K562 (cell line): ENCODE measurements at regions not wholly inside any gene's neighbourhood (a gene's known extent, or its start where the extent isn't known, plus 50 kb on each side); places are given as distances from the start of the nearest gene placed in this dataset. TPM values are rescaled to one million over a fixed set of nuclear protein-coding genes. Genes with fewer than 3 reads are reported as not detected.

Experiments
- C11orf30 ChIP-seq: fragments of 450-650 bp; IDR thresholded peaks from 2 replicates; pipeline ENCODE4 v1.6.1; 2016; ENCODE audit warnings: low read depth, mild to moderate bottlenecking
- DEAF1 ChIP-seq: fragments of 450-650 bp; formaldehyde crosslinking; IDR thresholded peaks from 2 replicates; pipeline ENCODE4 v1.4.0; 2020; ENCODE audit warnings: mild to moderate bottlenecking, moderate library complexity
- DPF2 ChIP-seq: fragments of 450-650 bp; IDR thresholded peaks from 2 replicates; pipeline ENCODE4 v1.6.1; 2016
- GATAD2A ChIP-seq: fragments of 450-650 bp; IDR thresholded peaks from 2 replicates; pipeline ENCODE4 v1.6.1; 2017
- KAT2B ChIP-seq: IDR thresholded peaks from one replicate; pipeline ENCODE4 v1.6.1; 2012; ENCODE audit warnings: low read depth, mild to moderate bottlenecking, control low read depth, inconsistent platforms, low read length, moderate library complexity
- MAFK ChIP-seq: IDR thresholded peaks from 2 replicates; pipeline ENCODE4 v1.6.1; 2011; ENCODE audit warnings: low read length, improper control_type of control experiment
- NFIX ChIP-seq: fragments of 250-450 bp; sonication (Bioruptor Pico); IDR thresholded peaks from 2 replicates; pipeline ENCODE4 v1.4.0; 2020; ENCODE audit warnings: low read depth, mild to moderate bottlenecking, moderate library complexity
- STAT6 ChIP-seq: sonication (generic); formaldehyde crosslinking; IDR thresholded peaks from 2 replicates; pipeline ENCODE4 v1.8.1; 2023; ENCODE audit warnings: mild to moderate bottlenecking, missing genetic modification reagents
- ZNF277 ChIP-seq: fragments of 250-450 bp; sonication (Bioruptor Pico); IDR thresholded peaks from 2 replicates; pipeline ENCODE4 v1.8.0; 2022; ENCODE audit warnings: inconsistent platforms, mild to moderate bottlenecking, moderate library complexity, borderline replicate concordance
- ZNF316 ChIP-seq: fragments of 450-650 bp; IDR thresholded peaks from 2 replicates; pipeline ENCODE4 v1.6.1; 2016
- ZNF77 ChIP-seq: fragments of 250-450 bp; sonication (Bioruptor Pico); IDR thresholded peaks from 2 replicates; pipeline ENCODE4 v1.5.0; 2020
- microRNA counts: library from miRNA; unstranded; fragments of <30 nt; microRNA quantifications from one replicate; lab custom pipeline; 2016
- microRNA-seq: library from miRNA; unstranded; fragments of <30 nt; microRNA quantifications from one replicate; pipeline ENCODE4, GENCODE V29; 2018; ENCODE audit warnings: borderline microRNAs expressed
- small RNA-seq: library from RNA; depleted of rRNA; stranded (forward); fragments of <200 nt; gene quantifications from one replicate; pipeline ENCODE3, GENCODE V24; 2014

- TF ChIP-seq STAT6 (peak; percentile 20; the same call in 1 of the 2 replicates), GATAD2A (no peak), NFIX (no peak), DEAF1 (CRISPR knock-in tag) (peak; percentile 53; the same call in 1 of the 2 replicates), ZNF277 (no peak), ZNF316 (peak; percentile 98), C11orf30 (peak; percentile 95), KAT2B (no peak), ZNF77 (no peak), MAFK (peak; percentile 98), DPF2 (0 out of 2 replicates have a peak, but pooled peaks have one; percentile 33)
- TF ChIP-seq, all 486 proteins: peak for 35
Measured at GRCh38 chr1:168365719-168366479, 85.2 kb downstream of the TBX19 start (continued).

MicroRNAs in the stretch of these regions (microRNA counts, 767-probe panel; counts per million panel counts)
- microRNA hsa-miR-557 (lab: Ali Mortazavi, UCI) = not detected

Small RNAs in the stretch of these regions (microRNA-seq; reads per million reads assigned to microRNA genes)
- not detected for gene MIR557

Small RNAs in the stretch of these regions (small RNA-seq; reads per million reads assigned to genes)
- not detected for gene MIR557
